ENCODE measurements at regions not wholly inside any gene's neighbourhood (a gene's known extent, or its start where the extent isn't known, plus 50 kb on each side); places are given as distances from the start of the nearest gene placed in this dataset.

GRCh38 chr7:89514970-89515369 is 639.3 kb upstream of the STEAP1 start:
- no peak overlapping the region for H3K4me3 ChIP-seq (ENCODE audit: low read depth, low read length)
- no peak for DNase-seq (ENCODE audit: low read depth)
- TF ChIP-seq MYC (IDR thresholded peaks at IDR 0.05; ENCODE audit: low read depth, low read length) (no peak), CTCF (IDR thresholded peaks at IDR 0.05; ENCODE audit: low read depth, low read length) (no peak), MAX (IDR thresholded peaks at IDR 0.05; ENCODE audit: low read depth, low read length) (no peak), POLR2A (IDR thresholded peaks at IDR 0.05; ENCODE audit: extremely low read depth, insufficient read length) (no peak)

GRCh38 chr7:89517815-89518214 is 636.5 kb upstream of the STEAP1 start:
- no peak for DNase-seq (ENCODE audit: low read depth)
- no peak for TF ChIP-seq POLR2A (IDR thresholded peaks at IDR 0.05; ENCODE audit: extremely low read depth, insufficient read length)
- TF ChIP-seq MAX (IDR thresholded peaks at IDR 0.05; ENCODE audit: low read depth, low read length) = no peak
- no peak for TF ChIP-seq CTCF (IDR thresholded peaks at IDR 0.05; ENCODE audit: low read depth, low read length)
- TF ChIP-seq MYC (IDR thresholded peaks at IDR 0.05; ENCODE audit: low read depth, low read length) = no peak

GRCh38 chr7:89549768-89550167 is 604.5 kb upstream of the STEAP1 start:
- TF ChIP-seq CTCF (IDR thresholded peaks at IDR 0.05; ENCODE audit: low read depth, low read length) (no peak), POLR2A (IDR thresholded peaks at IDR 0.05; ENCODE audit: extremely low read depth, insufficient read length) (no peak), MYC (IDR thresholded peaks at IDR 0.05; ENCODE audit: low read depth, low read length) (no peak), MAX (IDR thresholded peaks at IDR 0.05; ENCODE audit: low read depth, low read length) (no peak)
- no peak for DNase-seq (ENCODE audit: low read depth)
- no peak overlapping the region for H3K4me3 ChIP-seq (ENCODE audit: low read depth, low read length)

More at GRCh38 chr7:89517815-89518214, 636.5 kb upstream of the STEAP1 start:
- no peak overlapping the region for H3K4me3 ChIP-seq (ENCODE audit: low read depth, low read length)

- TF ChIP-seq POLR2A (IDR thresholded peaks at IDR 0.05; ENCODE audit: extremely low read depth, insufficient read length) (no peak), MYC (IDR thresholded peaks at IDR 0.05; ENCODE audit: low read depth, low read length) (no peak), CTCF (IDR thresholded peaks at IDR 0.05; ENCODE audit: low read depth, low read length) (no peak), MAX (IDR thresholded peaks at IDR 0.05; ENCODE audit: low read depth, low read length) (no peak)
- no peak overlapping the region for H3K4me3 ChIP-seq (ENCODE audit: low read depth, low read length)
- no peak for DNase-seq (ENCODE audit: low read depth)
These were observed 600.1 kb upstream of the STEAP1 start for GRCh38 chr7:89554209-89554608.

GRCh38 chr7:89559596-89559995 is 594.7 kb upstream of the STEAP1 start:
- H3K4me3 ChIP-seq (ENCODE audit: low read depth, low read length) = no peak overlapping the region
- DNase-seq (ENCODE audit: low read depth) = no peak
- TF ChIP-seq CTCF (IDR thresholded peaks at IDR 0.05; ENCODE audit: low read depth, low read length) (no peak), MAX (IDR thresholded peaks at IDR 0.05; ENCODE audit: low read depth, low read length) (no peak), MYC (IDR thresholded peaks at IDR 0.05; ENCODE audit: low read depth, low read length) (no peak), POLR2A (IDR thresholded peaks at IDR 0.05; ENCODE audit: extremely low read depth, insufficient read length) (no peak)

GRCh38 chr7:89563597-89563996 is 590.7 kb upstream of the STEAP1 start:
- DNase-seq (ENCODE audit: low read depth) = no peak
- no peak overlapping the region for H3K4me3 ChIP-seq (ENCODE audit: low read depth, low read length)
- no peak for TF ChIP-seq POLR2A (IDR thresholded peaks at IDR 0.05; ENCODE audit: extremely low read depth, insufficient read length)
- no peak for TF ChIP-seq CTCF (IDR thresholded peaks at IDR 0.05; ENCODE audit: low read depth, low read length)
- no peak for TF ChIP-seq MAX (IDR thresholded peaks at IDR 0.05; ENCODE audit: low read depth, low read length)
- no peak for TF ChIP-seq MYC (IDR thresholded peaks at IDR 0.05; ENCODE audit: low read depth, low read length)
